Activated naive CD8-positive, alpha-beta T cell treated with anti-CD3 and anti-CD28 coated beads, Interleukin-2, amount 10 ng/mL, durations not matched to agents 7 days and 5 days (primary cell): ENCODE measurements at regions not wholly inside any gene's neighbourhood (a gene's known extent, or its start where the extent isn't known, plus 50 kb on each side); places are given as distances from the start of the nearest gene placed in this dataset.
"Not testable (repeated sequence)": the region's sequence is repeated elsewhere in the genome, so short reads cannot be mapped to it uniquely, and the experiment has no call there.

ENCODE experiments used
- ATAC-seq: fragments of 150-1000 bp; cut with Tn5 transposase; one replicate; pipeline ENCODE4 v1.10.0; 2021; ENCODE audit warnings: low read depth, moderate library complexity
- POLR2A ChIA-PET: fragments of 350-600 bp; sonication (Branson Sonifier 250); formaldehyde crosslinking; loops from one replicate; lab custom pipeline; 2021; ENCODE audit warnings: antibody characterized with exemption; lab: Charles Lee
- DNase-seq: peaks from one replicate; pipeline ENCODE4 v3.0.0; 2021
- H3K27ac Mint-ChIP-seq: one replicate; pipeline ENCODE4 v1.8.0; 2022; ENCODE audit warnings: mild to moderate bottlenecking, mixed read lengths
- H3K27me3 Mint-ChIP-seq: one replicate; pipeline ENCODE4 v1.8.0; 2022; ENCODE audit warnings: mild to moderate bottlenecking, moderate library complexity, mixed read lengths
- H3K36me3 Mint-ChIP-seq: one replicate; pipeline ENCODE4 v1.8.0; 2021; ENCODE audit warnings: mild to moderate bottlenecking, mixed read lengths
- H3K4me1 Mint-ChIP-seq: one replicate; pipeline ENCODE4 v1.8.0; 2021; ENCODE audit warnings: mixed read lengths
- H3K4me3 Mint-ChIP-seq: one replicate; pipeline ENCODE4 v1.8.0; 2022; ENCODE audit warnings: mild to moderate bottlenecking, moderate library complexity, mixed read lengths
- H3K9me3 Mint-ChIP-seq: one replicate; pipeline ENCODE4 v1.8.0; 2021; ENCODE audit warnings: mixed read lengths

DNA sequence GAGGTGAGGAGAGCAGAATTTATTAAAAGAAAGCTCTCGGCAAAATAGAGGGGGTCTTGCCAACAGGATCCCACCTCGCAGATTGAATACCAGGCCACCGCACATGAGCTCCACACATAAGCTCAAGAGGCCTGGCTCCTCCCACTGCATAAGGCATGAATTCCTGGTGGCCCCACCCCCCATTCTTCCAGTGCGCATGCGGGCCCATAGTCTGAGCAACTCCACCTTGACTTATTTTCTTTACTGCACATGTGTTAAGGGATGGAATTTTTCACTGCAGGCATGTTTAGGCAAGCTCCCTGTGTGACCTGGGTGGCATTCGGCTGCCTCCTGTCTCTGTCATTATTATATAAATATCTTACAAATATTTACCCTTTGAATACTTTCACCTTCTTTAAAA lies 412.5 kb downstream of the RMST start:
- Mint-ChIP-seq H3K9me3 (peaks cover 3% of the 10 kb centered on the region), H3K4me1 (no peaks in the 10 kb centered on the region), H3K27me3 (no peaks in the 10 kb centered on the region), H3K36me3 (no peaks in the 10 kb centered on the region), H3K27ac (no peak overlapping the region), H3K4me3 (no peak overlapping the region)
- no peak for DNase-seq
- ATAC-seq = no peak
- POLR2A ChIA-PET = no interaction called here

DNA sequence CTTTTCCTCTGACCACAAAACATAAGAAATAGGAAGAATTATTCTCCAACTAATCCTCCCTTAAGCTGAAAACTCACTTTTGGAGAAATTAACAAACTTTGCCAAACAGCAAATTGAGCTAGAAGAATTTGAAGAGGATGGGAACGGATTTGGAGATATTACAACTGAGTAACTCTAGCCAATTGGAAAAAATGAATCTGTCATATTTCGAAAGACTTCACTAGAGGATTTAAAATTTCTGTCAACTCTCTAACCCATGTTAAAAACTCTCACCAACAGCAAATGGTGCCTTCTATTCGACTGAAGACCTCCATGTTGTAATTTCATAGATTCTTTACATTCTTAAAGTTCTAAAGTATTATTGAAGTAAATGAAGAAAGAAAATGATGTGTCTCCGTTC lies 414.2 kb downstream of the RMST start:
- no peak for DNase-seq
- POLR2A ChIA-PET = no interaction called here
- Mint-ChIP-seq H3K27me3 (no peaks in the 10 kb centered on the region), H3K9me3 (peaks cover 5% of the 10 kb centered on the region), H3K27ac (no peak overlapping the region), H3K36me3 (no peaks in the 10 kb centered on the region), H3K4me1 (no peaks in the 10 kb centered on the region), H3K4me3 (no peak overlapping the region)
- no peak for ATAC-seq

DNA sequence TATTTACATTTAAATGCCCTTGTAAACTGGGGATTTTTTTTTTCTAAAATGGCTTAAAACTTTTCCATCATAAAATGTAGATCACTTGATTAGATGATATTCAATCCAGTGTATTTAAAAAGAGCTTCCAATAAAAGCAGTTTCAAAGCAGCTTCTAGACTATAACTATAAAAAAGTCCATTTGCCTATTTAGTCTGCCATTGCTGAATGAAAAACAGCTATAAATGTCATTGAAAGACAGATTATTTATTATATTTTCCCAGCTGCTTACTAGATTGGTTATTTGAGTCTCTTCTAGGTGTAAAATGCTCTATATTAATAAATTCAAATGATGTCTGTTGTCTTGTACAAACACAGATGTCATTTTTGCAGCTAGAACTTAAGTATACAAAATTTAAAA lies 414.8 kb downstream of the RMST start:
- peaks cover 5% of the 10 kb centered on the region for H3K9me3 Mint-ChIP-seq
- no peak overlapping the region for H3K4me3 Mint-ChIP-seq
- no peaks in the 10 kb centered on the region for H3K36me3 Mint-ChIP-seq
- no peak for ATAC-seq
- no peak overlapping the region for H3K27ac Mint-ChIP-seq
- no peaks in the 10 kb centered on the region for H3K4me1 Mint-ChIP-seq
- H3K27me3 Mint-ChIP-seq = no peaks in the 10 kb centered on the region
- POLR2A ChIA-PET = no interaction called here
- no peak for DNase-seq

DNA sequence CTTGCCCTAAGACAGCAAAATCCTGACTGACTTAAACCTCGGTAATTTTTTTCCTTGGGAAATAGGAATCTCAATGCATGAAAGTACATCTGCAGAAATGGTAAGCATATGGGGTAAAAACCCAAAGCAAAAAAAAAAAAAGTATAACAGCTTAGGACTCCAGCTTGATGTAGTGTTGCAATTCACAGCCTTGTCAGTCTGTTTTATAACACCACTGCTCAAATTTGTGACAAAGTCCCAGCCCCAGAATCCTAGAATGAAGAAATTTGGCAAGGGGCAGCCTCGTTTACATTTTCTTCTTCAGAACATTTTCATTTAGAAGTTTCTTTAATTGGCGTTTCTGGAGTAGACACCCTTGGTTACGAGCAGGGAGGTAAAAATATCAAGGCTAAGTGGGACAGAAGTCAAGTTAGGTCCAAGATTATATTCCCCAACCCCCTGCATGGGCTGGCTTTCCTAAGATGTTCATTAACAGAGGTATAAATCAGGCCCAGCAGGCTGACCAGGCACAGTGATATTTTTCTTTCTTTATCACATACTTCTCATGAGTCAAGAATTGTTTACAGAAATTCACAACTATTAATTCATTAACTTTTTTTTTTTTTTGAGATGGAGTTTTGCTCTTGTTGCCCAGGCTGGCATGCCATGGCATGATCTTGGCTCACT lies 424.0 kb downstream of the RMST start:
- Mint-ChIP-seq H3K9me3 (peaks cover 2% of the 10 kb centered on the region), H3K36me3 (no peaks in the 10 kb centered on the region), H3K27me3 (no peaks in the 10 kb centered on the region), H3K4me1 (no peaks in the 10 kb centered on the region), H3K4me3 (no peak overlapping the region), H3K27ac (no peak overlapping the region)
- POLR2A ChIA-PET = no interaction called here
- DNase-seq (no peak), ATAC-seq (no peak)

DNA sequence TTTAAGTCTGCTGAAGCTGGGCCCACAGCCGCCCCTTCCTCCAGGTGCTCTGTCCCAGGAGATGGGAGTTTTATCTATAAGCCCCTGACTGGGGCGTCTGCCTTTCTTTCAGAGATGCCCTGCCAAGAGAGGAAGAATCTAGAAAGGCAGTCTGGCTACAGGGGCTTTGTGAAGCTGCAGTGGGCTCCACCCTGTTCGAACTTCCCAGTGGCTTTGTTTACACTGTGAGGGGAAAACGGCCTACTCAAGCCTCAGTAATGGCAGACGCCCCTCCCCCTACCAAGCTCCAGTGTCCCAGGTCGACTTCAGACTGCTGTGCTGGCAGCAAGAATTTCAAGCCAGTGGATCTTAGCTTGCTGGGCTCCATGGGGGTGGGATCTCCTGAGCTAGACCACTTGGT lies 435.3 kb downstream of the RMST start:
- DNase-seq, H3K27me3 Mint-ChIP-seq, H3K4me3 Mint-ChIP-seq, H3K9me3 Mint-ChIP-seq, ATAC-seq, H3K36me3 Mint-ChIP-seq, H3K27ac Mint-ChIP-seq, H3K4me1 Mint-ChIP-seq, POLR2A ChIA-PET: not testable (repeated sequence)

DNA sequence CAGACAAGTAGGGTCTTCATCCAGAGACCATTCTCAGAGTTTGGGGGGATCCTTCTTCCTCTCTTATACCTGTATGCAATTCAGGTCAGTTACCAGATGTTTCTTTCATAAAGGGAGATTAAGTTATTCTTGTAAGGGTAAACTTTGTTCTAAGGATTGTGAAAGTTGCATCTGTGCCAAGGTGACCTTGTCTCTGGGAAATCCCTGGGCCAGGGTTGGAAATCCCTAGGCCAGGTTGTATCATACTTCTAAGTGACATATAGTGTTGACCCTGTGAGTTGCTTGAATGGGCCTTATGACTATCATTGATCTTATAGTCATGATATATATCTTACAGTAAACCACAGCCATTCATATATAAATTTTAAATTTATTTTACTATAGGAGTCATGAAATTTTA lies 436.9 kb downstream of the RMST start:
- Mint-ChIP-seq H3K4me3 (no peak overlapping the region), H3K36me3 (no peaks in the 10 kb centered on the region), H3K4me1 (no peaks in the 10 kb centered on the region), H3K9me3 (peaks cover 3% of the 10 kb centered on the region), H3K27ac (no peak overlapping the region), H3K27me3 (no peaks in the 10 kb centered on the region)
- POLR2A ChIA-PET = no interaction called here
- no peak for DNase-seq
- no peak for ATAC-seq

DNA sequence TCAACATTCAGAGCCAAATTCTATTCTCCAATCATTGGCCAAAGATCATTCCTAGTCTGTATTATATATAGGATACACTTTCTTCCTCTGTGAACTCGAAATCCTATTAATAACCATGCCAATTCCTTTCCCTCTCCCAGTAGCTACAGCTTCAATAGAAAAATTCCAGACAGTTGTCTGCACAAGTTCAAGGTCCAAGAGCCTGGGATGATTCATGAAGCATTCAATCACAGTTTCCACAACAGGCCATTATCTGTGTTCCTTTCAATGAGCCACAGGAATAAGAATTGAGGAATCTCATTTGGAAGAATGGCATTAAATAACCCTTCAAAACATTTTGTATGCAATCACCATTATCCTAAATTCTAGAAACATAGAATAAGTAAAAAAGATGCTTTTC lies 437.4 kb downstream of the RMST start:
- no peak overlapping the region for H3K4me3 Mint-ChIP-seq
- DNase-seq (no peak), ATAC-seq (no peak)
- peaks cover 3% of the 10 kb centered on the region for H3K9me3 Mint-ChIP-seq
- no peaks in the 10 kb centered on the region for H3K4me1 Mint-ChIP-seq
- H3K36me3 Mint-ChIP-seq = no peaks in the 10 kb centered on the region
- H3K27me3 Mint-ChIP-seq = no peaks in the 10 kb centered on the region
- no peak overlapping the region for H3K27ac Mint-ChIP-seq
- POLR2A ChIA-PET = no interaction called here

DNA sequence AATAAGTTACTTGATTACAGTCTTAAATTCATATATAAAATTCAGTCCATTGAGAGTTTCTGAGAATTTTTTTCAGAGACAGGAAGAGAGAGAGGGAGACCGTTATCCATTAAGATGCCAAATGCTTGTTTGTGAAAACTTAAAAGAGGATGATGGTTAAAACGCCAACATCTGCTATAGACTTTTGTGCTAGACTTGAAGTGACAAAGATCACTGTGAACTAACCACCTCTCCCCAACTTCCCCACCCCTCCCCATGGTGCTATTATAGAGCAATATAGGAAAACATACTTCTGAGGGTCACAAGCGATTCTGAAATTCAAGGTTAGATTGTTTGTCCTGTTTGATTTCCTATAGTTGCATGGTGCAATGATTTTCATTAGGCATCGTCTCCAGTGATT lies 440.8 kb downstream of the RMST start:
- no peak for ATAC-seq
- no peaks in the 10 kb centered on the region for H3K9me3 Mint-ChIP-seq
- no peak overlapping the region for H3K4me3 Mint-ChIP-seq
- no peaks in the 10 kb centered on the region for H3K36me3 Mint-ChIP-seq
- POLR2A ChIA-PET = no interaction called here
- no peaks in the 10 kb centered on the region for H3K4me1 Mint-ChIP-seq
- no peak overlapping the region for H3K27ac Mint-ChIP-seq
- H3K27me3 Mint-ChIP-seq = no peaks in the 10 kb centered on the region
- no peak for DNase-seq

DNA sequence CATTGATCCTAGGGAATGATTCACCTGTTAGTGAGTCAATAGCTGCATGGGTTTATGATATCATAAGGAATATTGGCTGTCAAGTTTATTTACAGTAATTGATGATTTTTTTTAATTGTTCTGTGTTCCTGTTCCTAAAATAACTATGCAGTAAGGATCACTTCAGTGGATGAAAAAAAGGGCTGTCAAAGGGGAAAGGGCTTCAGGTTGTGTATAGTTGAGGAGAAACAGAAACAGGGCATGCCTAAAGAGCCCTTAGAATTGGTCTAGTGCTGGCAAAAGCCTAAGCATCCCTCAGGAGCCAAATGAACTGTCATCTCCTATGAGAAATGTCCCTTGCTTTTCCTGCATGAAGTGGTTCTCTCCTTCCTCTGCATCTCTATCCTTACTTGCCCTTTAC lies 444.9 kb downstream of the RMST start:
- POLR2A ChIA-PET = no interaction called here
- H3K4me1 Mint-ChIP-seq = no peaks in the 10 kb centered on the region

DNA sequence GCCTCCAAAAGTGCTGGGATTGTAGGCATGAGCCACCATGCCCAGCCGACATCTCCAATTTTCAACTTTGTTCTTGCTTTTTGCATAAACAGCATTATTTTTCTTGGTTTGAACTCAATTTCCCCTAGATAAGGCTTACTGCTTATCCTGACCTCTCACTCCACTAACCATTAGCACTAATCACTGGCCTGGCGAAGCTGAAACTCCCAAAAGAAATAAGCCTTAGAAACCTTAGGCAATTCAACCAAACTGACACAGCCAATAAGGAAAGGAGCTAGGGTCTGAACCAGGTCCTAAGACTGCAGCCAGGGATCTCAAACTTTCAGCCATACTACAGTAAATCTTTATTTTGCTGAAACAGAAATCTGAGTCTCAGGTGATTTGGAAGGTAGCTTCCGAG lies 448.0 kb downstream of the RMST start:
- no peaks in the 10 kb centered on the region for H3K9me3 Mint-ChIP-seq
- no peaks in the 10 kb centered on the region for H3K36me3 Mint-ChIP-seq
- no peaks in the 10 kb centered on the region for H3K27me3 Mint-ChIP-seq
- ATAC-seq (no peak), DNase-seq (no peak)
- H3K4me3 Mint-ChIP-seq = no peak overlapping the region
- POLR2A ChIA-PET = no interaction called here
- no peak overlapping the region for H3K27ac Mint-ChIP-seq
- H3K4me1 Mint-ChIP-seq = no peaks in the 10 kb centered on the region

More for the DNA sequence above, 444.9 kb downstream of the RMST start:
- DNase-seq = no peak
- Mint-ChIP-seq H3K4me3 (no peak overlapping the region), H3K27me3 (no peaks in the 10 kb centered on the region), H3K27ac (no peak overlapping the region), H3K36me3 (no peaks in the 10 kb centered on the region), H3K9me3 (no peaks in the 10 kb centered on the region)
- no peak for ATAC-seq

DNA sequence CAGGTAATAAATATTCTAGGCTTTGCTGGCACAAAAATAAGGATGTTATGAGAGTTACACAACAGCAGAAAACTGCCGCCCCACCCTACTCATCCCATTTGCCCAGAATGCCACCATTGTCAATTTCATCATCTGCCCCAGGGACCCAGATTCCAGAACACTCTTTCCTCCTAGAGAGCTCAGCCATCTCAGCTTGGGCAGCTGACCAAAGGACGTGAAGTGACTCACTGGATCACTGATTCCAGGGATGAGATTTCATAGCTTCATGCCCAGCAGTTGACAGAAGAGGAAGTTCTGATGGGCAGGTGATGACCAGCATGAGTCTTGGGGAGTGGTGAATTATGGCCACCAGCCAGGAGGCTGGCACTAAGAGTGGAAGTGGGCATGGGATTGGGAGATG lies 450.3 kb downstream of the RMST start:
- POLR2A ChIA-PET = no interaction called here
- Mint-ChIP-seq H3K27me3 (no peaks in the 10 kb centered on the region), H3K9me3 (no peaks in the 10 kb centered on the region), H3K4me1 (no peaks in the 10 kb centered on the region), H3K36me3 (no peaks in the 10 kb centered on the region), H3K27ac (no peak overlapping the region), H3K4me3 (no peak overlapping the region)
- no peak for ATAC-seq
- DNase-seq = no peak

DNA sequence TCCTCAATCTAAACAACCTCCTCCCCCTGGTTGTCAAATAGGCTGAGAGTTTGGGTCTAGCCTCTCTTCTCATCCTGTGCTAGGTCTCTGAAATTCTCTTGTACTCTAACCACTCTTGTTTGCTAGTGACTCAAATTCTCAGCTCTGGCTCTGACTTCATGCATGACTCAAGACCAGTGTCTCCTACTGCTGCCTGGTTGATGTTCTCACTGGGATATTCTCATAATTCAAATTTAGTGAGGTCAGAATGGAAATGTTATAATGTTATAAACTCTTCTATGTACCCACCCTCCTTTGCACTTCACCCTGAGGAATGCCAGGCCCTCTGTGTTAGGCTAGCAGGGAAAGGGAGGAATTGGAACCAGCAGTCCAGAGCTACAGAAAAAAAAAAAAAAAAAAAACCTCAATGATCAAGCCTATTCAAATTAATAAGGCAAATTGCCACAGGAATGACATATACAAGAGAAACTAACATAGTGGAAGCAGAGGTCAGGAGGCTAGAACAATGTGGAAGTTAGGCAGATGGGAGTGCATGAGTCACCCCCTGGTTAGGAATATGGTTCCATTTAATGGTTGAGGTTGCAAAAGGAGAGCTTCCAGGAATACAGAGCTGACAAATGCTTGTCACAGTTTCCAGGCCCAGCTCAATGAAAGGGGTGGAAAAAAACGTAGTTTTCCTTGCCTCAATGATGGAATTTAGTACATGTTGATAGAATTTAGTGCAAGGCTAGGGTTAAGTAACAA lies 459.5 kb downstream of the RMST start:
- ATAC-seq (no peak), DNase-seq (no peak)
- Mint-ChIP-seq H3K4me3 (no peak overlapping the region), H3K9me3 (no peaks in the 10 kb centered on the region), H3K4me1 (no peaks in the 10 kb centered on the region), H3K27ac (no peak overlapping the region), H3K27me3 (no peaks in the 10 kb centered on the region), H3K36me3 (no peaks in the 10 kb centered on the region)
- POLR2A ChIA-PET = no interaction called here

DNA sequence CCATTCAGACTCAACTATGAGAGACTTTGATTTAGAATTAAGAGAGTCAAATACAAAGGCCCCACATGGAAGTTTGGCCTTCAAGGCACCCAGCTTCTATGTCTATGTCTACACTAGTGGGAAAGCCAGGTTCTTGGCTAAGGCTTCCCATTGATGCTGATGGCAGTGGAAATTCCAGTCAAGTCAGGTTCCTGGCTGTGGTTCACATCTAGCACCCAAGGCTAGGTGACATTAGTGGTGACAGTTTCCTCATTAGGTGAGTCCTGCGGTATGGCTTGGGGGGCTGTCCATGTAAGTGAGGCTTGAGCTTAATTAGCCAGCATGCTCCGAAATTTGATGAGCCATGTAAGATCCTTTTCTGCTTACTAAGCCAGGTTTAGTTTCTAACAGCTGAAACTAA lies 460.9 kb downstream of the RMST start:
- ATAC-seq = no peak
- POLR2A ChIA-PET = no interaction called here
- Mint-ChIP-seq H3K27me3 (no peaks in the 10 kb centered on the region), H3K36me3 (no peaks in the 10 kb centered on the region), H3K4me3 (no peak overlapping the region), H3K9me3 (no peaks in the 10 kb centered on the region), H3K27ac (no peak overlapping the region), H3K4me1 (no peaks in the 10 kb centered on the region)
- no peak for DNase-seq

DNA sequence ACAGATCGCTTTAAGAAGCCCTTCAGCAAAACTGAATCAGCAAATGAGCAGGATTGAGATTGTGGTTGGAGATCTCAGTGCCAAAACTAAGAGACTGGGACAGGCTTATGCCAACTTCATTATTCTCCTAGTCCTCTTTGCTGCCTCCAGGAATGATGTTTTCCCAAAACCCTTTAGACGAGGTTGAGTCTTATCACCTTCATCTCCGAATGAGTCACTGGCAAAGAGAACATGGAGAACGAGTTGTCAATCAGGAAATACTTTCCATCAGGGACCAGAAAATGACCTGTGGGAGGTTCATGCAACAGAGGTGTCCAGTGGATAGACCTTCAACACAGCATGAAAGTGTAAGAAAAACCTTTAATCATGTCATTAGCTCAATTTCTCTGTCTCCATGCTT lies 461.5 kb downstream of the RMST start:
- H3K4me3 Mint-ChIP-seq = no peak overlapping the region
- ATAC-seq = no peak

More for the DNA sequence above, 461.5 kb downstream of the RMST start:
- no peaks in the 10 kb centered on the region for H3K4me1 Mint-ChIP-seq
- H3K27me3 Mint-ChIP-seq = no peaks in the 10 kb centered on the region
- no peak for DNase-seq
- no peak overlapping the region for H3K27ac Mint-ChIP-seq
- POLR2A ChIA-PET = no interaction called here
- H3K9me3 Mint-ChIP-seq = no peaks in the 10 kb centered on the region
- no peaks in the 10 kb centered on the region for H3K36me3 Mint-ChIP-seq
